ENCODE measurements at regions not wholly inside any gene's neighbourhood (a gene's known extent, or its start where the extent isn't known, plus 50 kb on each side); places are given as distances from the start of the nearest gene placed in this dataset.
"Not testable (repeated sequence)": the region's sequence is repeated elsewhere in the genome, so short reads cannot be mapped to it uniquely, and the experiment has no call there.

GRCh38 chr10:6986927-6987326 lies 406.9 kb upstream of the PRKCQ start:
- no peak for DNase-seq (ENCODE audit: extremely low read depth in 1 of 2, low read depth in 1 of 2)

- no peak for DNase-seq (ENCODE audit: extremely low read depth in 1 of 2, low read depth in 1 of 2)
These were observed 405.6 kb upstream of the PRKCQ start for GRCh38 chr10:6985644-6986043.

- DNase-seq (ENCODE audit: extremely low read depth in 1 of 2, low read depth in 1 of 2) = no peak
These were observed 404.9 kb upstream of the PRKCQ start for GRCh38 chr10:6984971-6985370.

- not testable (repeated sequence) for DNase-seq (ENCODE audit: extremely low read depth in 1 of 2, low read depth in 1 of 2)
These were observed 403.9 kb upstream of the PRKCQ start for GRCh38 chr10:6984016-6984415.

GRCh38 chr10:6980353-6980752 lies 400.3 kb upstream of the PRKCQ start:
- no peak for DNase-seq (ENCODE audit: extremely low read depth in 1 of 2, low read depth in 1 of 2)

- DNase-seq (ENCODE audit: extremely low read depth in 1 of 2, low read depth in 1 of 2) = no peak
These were observed 399.3 kb upstream of the PRKCQ start for GRCh38 chr10:6979371-6979770.

- DNase-seq (ENCODE audit: extremely low read depth in 1 of 2, low read depth in 1 of 2) = no peak
These were observed 398.1 kb upstream of the PRKCQ start for GRCh38 chr10:6978187-6978627.

- no peak for DNase-seq (ENCODE audit: extremely low read depth in 1 of 2, low read depth in 1 of 2)
These were observed 397.5 kb upstream of the PRKCQ start for GRCh38 chr10:6977398-6978186.

- no peak for DNase-seq (ENCODE audit: extremely low read depth in 1 of 2, low read depth in 1 of 2)
These were observed 393.8 kb upstream of the PRKCQ start for GRCh38 chr10:6973899-6974298.

GRCh38 chr10:6972226-6972625 lies 392.1 kb upstream of the PRKCQ start:
- DNase-seq (ENCODE audit: extremely low read depth in 1 of 2, low read depth in 1 of 2) = no peak

GRCh38 chr10:6969659-6970058 lies 389.6 kb upstream of the PRKCQ start:
- DNase-seq (ENCODE audit: extremely low read depth in 1 of 2, low read depth in 1 of 2) = no peak

GRCh38 chr10:6964543-6964942 lies 384.5 kb upstream of the PRKCQ start:
- no peak for DNase-seq (ENCODE audit: extremely low read depth in 1 of 2, low read depth in 1 of 2)

GRCh38 chr10:6962576-6962975 lies 382.5 kb upstream of the PRKCQ start:
- DNase-seq (ENCODE audit: extremely low read depth in 1 of 2, low read depth in 1 of 2) = no peak

GRCh38 chr10:6958711-6959110 lies 378.6 kb upstream of the PRKCQ start:
- DNase-seq (ENCODE audit: extremely low read depth in 1 of 2, low read depth in 1 of 2) = no peak

- DNase-seq (ENCODE audit: extremely low read depth in 1 of 2, low read depth in 1 of 2) = no peak
These were observed 378.2 kb upstream of the PRKCQ start for GRCh38 chr10:6958254-6958653.

GRCh38 chr10:6957851-6958250 lies 377.8 kb upstream of the PRKCQ start:
- DNase-seq (ENCODE audit: extremely low read depth in 1 of 2, low read depth in 1 of 2) = no peak

GRCh38 chr10:6956562-6956961 lies 376.5 kb upstream of the PRKCQ start:
- DNase-seq (ENCODE audit: extremely low read depth in 1 of 2, low read depth in 1 of 2) = no peak

GRCh38 chr10:6953271-6953801 lies 373.3 kb upstream of the PRKCQ start:
- no peak for DNase-seq (ENCODE audit: extremely low read depth in 1 of 2, low read depth in 1 of 2)

GRCh38 chr10:6951732-6952131 lies 371.7 kb upstream of the PRKCQ start:
- no peak for DNase-seq (ENCODE audit: extremely low read depth in 1 of 2, low read depth in 1 of 2)

GRCh38 chr10:6950133-6950532 lies 370.1 kb upstream of the PRKCQ start:
- no peak for DNase-seq (ENCODE audit: extremely low read depth in 1 of 2, low read depth in 1 of 2)

GRCh38 chr10:6944436-6944835 lies 364.4 kb upstream of the PRKCQ start:
- DNase-seq (ENCODE audit: extremely low read depth in 1 of 2, low read depth in 1 of 2) = no peak

- no peak for DNase-seq (ENCODE audit: extremely low read depth in 1 of 2, low read depth in 1 of 2)
These were observed 358.3 kb upstream of the PRKCQ start for GRCh38 chr10:6938384-6938783.

GRCh38 chr10:6936931-6937330 lies 356.9 kb upstream of the PRKCQ start:
- DNase-seq (ENCODE audit: extremely low read depth in 1 of 2, low read depth in 1 of 2) = no peak

Measured in activated CD8-positive, alpha-beta memory T cell treated with anti-CD3 and anti-CD28 coated beads for 1 hour (primary cell).